PC-3 (cell line): ENCODE measurements at regions not wholly inside any gene's neighbourhood (a gene's known extent, or its start where the extent isn't known, plus 50 kb on each side); places are given as distances from the start of the nearest gene placed in this dataset.

Source experiments
- EZH2 ChIP-seq: fragments of 300-600 bp; sonication (generic); IDR thresholded peaks from one replicate; pipeline ENCODE4 v1.6.1; 2017; ENCODE audit warnings: antibody characterized with exemption, mild to moderate bottlenecking, low read length; ENCODE audit not compliant: unreplicated experiment
- EZH2phosphoT487 ChIP-seq: fragments of 300-600 bp; sonication (generic); IDR thresholded peaks from 2 replicates; pipeline ENCODE4 v1.6.1; 2018; ENCODE audit warnings: mild to moderate bottlenecking, antibody characterized with exemption, low read length, borderline replicate concordance
- TF ChIP-seq, protein P1 (sequence below): fragments of 300-600 bp; sonication (generic); conservative IDR thresholded peaks from 2 replicates; pipeline ENCODE4 v1.5.1; 2017; ENCODE audit warnings: antibody characterized with exemption, low read depth, mild to moderate bottlenecking, low read length

DNA sequence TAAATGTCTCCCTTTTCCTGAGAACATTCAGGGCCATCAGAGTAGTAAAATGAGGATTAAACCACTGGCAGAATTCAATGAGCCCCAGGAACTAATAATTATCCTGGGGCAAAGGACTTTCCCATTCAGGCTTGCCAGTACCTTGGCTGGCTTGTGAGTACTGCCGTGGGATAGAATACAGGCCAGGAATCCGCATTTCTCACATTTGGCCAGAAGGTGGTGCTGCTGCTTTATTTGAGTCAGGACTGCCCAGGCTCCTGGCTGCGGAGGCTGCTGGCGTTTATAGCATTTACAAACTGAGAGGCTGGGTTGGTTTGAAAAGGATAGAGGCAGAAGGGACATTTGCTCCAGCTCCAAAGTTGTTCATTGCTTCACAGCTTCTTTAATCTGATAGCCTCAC lies 91.4 kb downstream of the RTL9 start:
- TF ChIP-seq, protein P1, sequence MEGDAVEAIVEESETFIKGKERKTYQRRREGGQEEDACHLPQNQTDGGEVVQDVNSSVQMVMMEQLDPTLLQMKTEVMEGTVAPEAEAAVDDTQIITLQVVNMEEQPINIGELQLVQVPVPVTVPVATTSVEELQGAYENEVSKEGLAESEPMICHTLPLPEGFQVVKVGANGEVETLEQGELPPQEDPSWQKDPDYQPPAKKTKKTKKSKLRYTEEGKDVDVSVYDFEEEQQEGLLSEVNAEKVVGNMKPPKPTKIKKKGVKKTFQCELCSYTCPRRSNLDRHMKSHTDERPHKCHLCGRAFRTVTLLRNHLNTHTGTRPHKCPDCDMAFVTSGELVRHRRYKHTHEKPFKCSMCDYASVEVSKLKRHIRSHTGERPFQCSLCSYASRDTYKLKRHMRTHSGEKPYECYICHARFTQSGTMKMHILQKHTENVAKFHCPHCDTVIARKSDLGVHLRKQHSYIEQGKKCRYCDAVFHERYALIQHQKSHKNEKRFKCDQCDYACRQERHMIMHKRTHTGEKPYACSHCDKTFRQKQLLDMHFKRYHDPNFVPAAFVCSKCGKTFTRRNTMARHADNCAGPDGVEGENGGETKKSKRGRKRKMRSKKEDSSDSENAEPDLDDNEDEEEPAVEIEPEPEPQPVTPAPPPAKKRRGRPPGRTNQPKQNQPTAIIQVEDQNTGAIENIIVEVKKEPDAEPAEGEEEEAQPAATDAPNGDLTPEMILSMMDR: peak; percentile 78
- TF ChIP-seq EZH2: no peak
- TF ChIP-seq EZH2phosphoT487: no peak
